Erythroblast (primary cell): ENCODE measurements at regions not wholly inside any gene's neighbourhood (a gene's known extent, or its start where the extent isn't known, plus 50 kb on each side); places are given as distances from the start of the nearest gene placed in this dataset.

Experiments
- GATA1 ChIP-seq: IDR thresholded peaks from 2 replicates; pipeline ENCODE4 v1.6.1; 2011; ENCODE audit warnings: low read depth, mild to moderate bottlenecking, control low read depth, low read length, moderate library complexity
- POLR2A ChIP-seq: IDR thresholded peaks from 2 replicates; pipeline ENCODE4 v1.6.1; 2011; ENCODE audit warnings: mild to moderate bottlenecking, low read length

DNA sequence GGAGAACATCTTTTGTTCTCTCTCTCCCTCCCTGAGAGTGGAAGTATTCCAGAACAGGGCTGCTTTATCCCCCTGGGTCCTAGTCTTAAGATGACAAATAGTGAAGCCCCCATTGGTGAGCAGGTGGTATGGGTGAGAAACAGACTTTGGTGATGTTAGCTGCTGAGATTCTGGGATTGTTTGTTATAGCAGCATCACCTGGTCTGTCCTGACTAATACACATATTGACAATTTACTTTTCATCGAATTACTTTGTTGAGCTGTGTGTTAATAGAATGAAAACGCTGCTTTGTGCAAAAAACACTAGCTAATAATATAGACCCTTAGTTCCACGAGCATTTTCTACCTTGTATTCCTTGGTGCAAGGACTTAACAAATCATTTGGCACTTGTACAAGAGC lies 133.5 kb downstream of the ASMT start:
- TF ChIP-seq POLR2A (no peak), GATA1 (no peak)
